ENCODE measurements at regions not wholly inside any gene's neighbourhood (a gene's known extent, or its start where the extent isn't known, plus 50 kb on each side); places are given as distances from the start of the nearest gene placed in this dataset.

- TF ChIP-seq EP300 (IDR thresholded peaks at IDR 0.05) (no peak), POLR2A (IDR thresholded peaks at IDR 0.05; ENCODE audit: low read depth) (no peak), POLR2AphosphoS5 (IDR thresholded peaks at IDR 0.05) (no peak), CTCF (IDR thresholded peaks at IDR 0.05) (no peak)
- WGBS = 70% methylated on average over 1 of the region's 1 CpG
- Histone ChIP-seq H3K4me1 (no peaks in the 10 kb centered on the region), H3K4me3 (no peak overlapping the region), H3K9me3 (no peaks in the 10 kb centered on the region), H3K27me3 (peaks cover 0 to 34% (median 4%) of the 10 kb centered on the region in 4 donors), H3K27ac (replicated peaks in 1 of 4) (no peak overlapping the region), H3K36me3 (no peaks in the 10 kb centered on the region)
- intact Hi-C loops (cut with DNase I) = no loop called here
- DNase-seq (ENCODE audit: extremely low spot score) = no peak
These were observed 85.6 kb upstream of the RASGRF1 start for GRCh38 chr15:79176151-79176550.

DNA sequence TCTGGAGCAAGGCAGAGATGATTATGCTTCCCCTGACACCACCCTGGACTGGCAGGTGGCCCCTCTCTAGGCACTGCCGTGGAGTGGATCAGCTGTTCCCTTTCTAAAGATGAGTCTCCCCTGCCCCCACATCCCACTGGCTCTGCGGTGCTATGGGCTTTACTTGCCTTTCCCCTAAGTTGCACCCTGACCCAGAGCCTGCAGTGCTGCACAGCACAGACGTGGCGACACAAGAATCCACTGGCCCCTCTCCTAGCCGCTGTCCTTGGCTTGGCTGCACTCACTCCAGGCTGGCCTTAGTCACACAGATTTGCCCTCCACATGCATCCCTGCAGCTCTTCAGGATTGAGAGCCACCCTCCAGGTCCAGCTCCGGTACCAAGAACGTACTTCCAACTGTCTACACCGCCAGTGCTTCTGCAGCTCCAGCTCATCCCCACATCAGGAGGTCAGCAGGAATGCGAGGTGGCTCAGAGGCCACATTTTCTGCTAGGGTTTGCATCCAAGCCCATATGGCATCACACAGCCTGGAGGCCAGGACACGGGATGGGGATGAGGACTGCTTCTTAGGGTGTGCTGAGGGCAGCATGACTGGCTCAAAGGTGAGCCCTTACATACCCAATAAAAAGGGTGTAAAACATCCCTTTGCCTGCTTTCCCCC lies 82.4 kb upstream of the RASGRF1 start:
- peaks cover 0 to 47% (median 4%) of the 10 kb centered on the region in 4 donors for H3K27me3 ChIP-seq
- WGBS = 84% methylated on average over 5 of the region's 10 CpGs
- H3K27ac ChIP-seq (replicated peaks in 1 of 4) = no peak overlapping the region
- H3K4me3 ChIP-seq = no peak overlapping the region
- H3K4me1 ChIP-seq = peaks cover 0 to 18% (median 3%) of the 10 kb centered on the region in 4 donors
- intact Hi-C loops (cut with DNase I) = no loop called here
- H3K36me3 ChIP-seq = no peaks in the 10 kb centered on the region
- no peak for DNase-seq (ENCODE audit: extremely low spot score)
- no peak for TF ChIP-seq POLR2A (IDR thresholded peaks at IDR 0.05; ENCODE audit: low read depth)
- no peak for TF ChIP-seq CTCF (IDR thresholded peaks at IDR 0.05)
- TF ChIP-seq POLR2AphosphoS5 (IDR thresholded peaks at IDR 0.05) = no peak
- TF ChIP-seq EP300 (IDR thresholded peaks at IDR 0.05) = no peak
- no peaks in the 10 kb centered on the region for H3K9me3 ChIP-seq

DNA sequence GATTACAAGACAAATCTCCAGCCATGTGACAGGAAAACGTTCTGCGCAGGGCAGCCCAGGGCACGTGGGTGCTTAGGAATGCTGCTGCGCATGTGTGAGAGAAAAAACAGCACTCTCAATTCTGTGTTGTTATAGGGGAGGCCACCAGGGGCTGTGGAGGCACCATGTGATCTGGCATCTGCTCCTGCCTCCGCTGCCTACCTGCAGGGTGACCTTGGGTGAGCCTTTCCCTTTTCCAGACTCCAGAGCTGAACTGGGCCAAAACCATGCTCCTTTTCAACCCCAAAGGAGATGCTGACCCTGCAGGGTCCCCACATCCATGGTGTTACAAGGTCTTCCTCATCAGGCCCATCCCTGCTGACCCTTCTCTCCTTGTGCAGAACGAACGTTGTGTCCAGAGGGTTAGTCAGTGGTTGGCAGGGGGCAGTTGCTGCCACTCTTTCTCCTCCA lies 81.5 kb upstream of the RASGRF1 start:
- intact Hi-C loops (cut with DNase I) = no loop called here
- Histone ChIP-seq H3K36me3 (no peaks in the 10 kb centered on the region), H3K27ac (replicated peaks in 1 of 4) (no peak overlapping the region), H3K4me1 (peaks cover 0 to 18% (median 3%) of the 10 kb centered on the region in 4 donors), H3K9me3 (no peaks in the 10 kb centered on the region), H3K4me3 (no peak overlapping the region), H3K27me3 (peaks cover 0 to 47% (median 4%) of the 10 kb centered on the region in 4 donors)
- DNase-seq (ENCODE audit: extremely low spot score) = no peak
- WGBS = 59% methylated on average over 6 of the region's 7 CpGs
- no peak for TF ChIP-seq EP300 (IDR thresholded peaks at IDR 0.05)

- no peak for DNase-seq (ENCODE audit: extremely low spot score)
- no peak for TF ChIP-seq EP300 (IDR thresholded peaks at IDR 0.05)
- no peak for TF ChIP-seq CTCF (IDR thresholded peaks at IDR 0.05)
- TF ChIP-seq POLR2AphosphoS5 (IDR thresholded peaks at IDR 0.05) = no peak
- TF ChIP-seq POLR2A (IDR thresholded peaks at IDR 0.05; ENCODE audit: low read depth) = no peak
- Histone ChIP-seq H3K36me3 (no peaks in the 10 kb centered on the region), H3K27ac (replicated peaks in 1 of 4) (no peak overlapping the region), H3K9me3 (no peaks in the 10 kb centered on the region), H3K4me1 (peaks cover 0 to 18% (median 3%) of the 10 kb centered on the region in 4 donors), H3K4me3 (no peak overlapping the region), H3K27me3 (peaks cover 0 to 49% (median 4%) of the 10 kb centered on the region in 4 donors)
- 60% methylated on average over 11 of the region's 11 CpGs for WGBS
- intact Hi-C loops (cut with DNase I) = no loop called here
These were observed 80.9 kb upstream of the RASGRF1 start for GRCh38 chr15:79171320-79172031.

DNA sequence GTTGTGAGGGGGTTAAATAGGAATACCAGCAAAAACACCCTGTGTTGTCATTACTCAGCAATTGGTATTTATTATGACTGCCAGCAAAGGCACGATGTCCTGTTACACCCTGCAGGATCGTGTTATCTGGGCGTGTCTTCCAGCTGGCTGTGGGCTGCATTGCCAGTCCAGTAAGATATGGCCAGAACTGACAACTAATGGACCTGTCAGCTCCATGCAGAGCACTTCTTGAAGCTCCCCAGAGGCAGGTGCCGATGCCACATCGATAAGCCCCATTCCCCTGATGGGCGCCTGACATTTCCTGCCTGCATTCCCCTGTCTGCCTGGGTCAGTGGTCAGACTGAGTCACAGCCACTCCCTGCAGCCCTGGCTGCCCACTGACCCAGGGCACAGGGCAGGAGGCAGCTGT lies 79.7 kb upstream of the RASGRF1 start:
- Histone ChIP-seq H3K4me3 (no peak overlapping the region), H3K27ac (replicated peaks in 1 of 4) (no peak overlapping the region), H3K9me3 (no peaks in the 10 kb centered on the region), H3K27me3 (peaks cover 0 to 51% (median 4%) of the 10 kb centered on the region in 4 donors), H3K36me3 (no peaks in the 10 kb centered on the region), H3K4me1 (peaks cover 0 to 18% (median 3%) of the 10 kb centered on the region in 4 donors)
- intact Hi-C loops (cut with DNase I) = no loop called here
- DNase-seq (ENCODE audit: extremely low spot score) = no peak
- TF ChIP-seq CTCF (IDR thresholded peaks at IDR 0.05) (no peak), EP300 (IDR thresholded peaks at IDR 0.05) (no peak), POLR2AphosphoS5 (IDR thresholded peaks at IDR 0.05) (no peak), POLR2A (IDR thresholded peaks at IDR 0.05; ENCODE audit: low read depth) (no peak)
- 48% methylated on average over 6 of the region's 6 CpGs for WGBS

Measured in esophagus muscularis mucosa (tissue), 4 donors.